H1 (cell line): ENCODE measurements at regions not wholly inside any gene's neighbourhood (a gene's known extent, or its start where the extent isn't known, plus 50 kb on each side); places are given as distances from the start of the nearest gene placed in this dataset.

Experiments
- CTCF ChIA-PET: fragments of 300-600 bp; sonication (Branson Sonifier 250); formaldehyde crosslinking; loops from one replicate; lab custom pipeline; 2021; ENCODE audit not compliant: partially characterized antibody; lab: Charles Lee
- POLR2A ChIA-PET: fragments of 300-600 bp; sonication (Branson Sonifier 250); formaldehyde crosslinking; loops from one replicate; lab custom pipeline; 2021; ENCODE audit warnings: inconsistent platforms; ENCODE audit not compliant: partially characterized antibody; lab: Charles Lee
- DNase-seq, 2 experiments: peaks; one replicate each; pipeline versions ENCODE4 v3.0.0 to v3.0.0-alpha.2; 2010 to 2022; ENCODE audit warnings: low spot score in 2 of 2, low read depth in 1 of 2, mixed read lengths in 1 of 2
- FAIRE-seq: peaks from 2 replicates; lab custom pipeline; 2011; peaks lifted over from hg19 to GRCh38; lab: Jason Lieb, UNC
- H2AFZ ChIP-seq: 2 replicates; pipeline ENCODE4 v1.8.1; 2012; ENCODE audit warnings: low read length, inconsistent platforms
- H2AK5ac ChIP-seq: 2 replicates; pipeline ENCODE4 v1.6.1; 2013; ENCODE audit warnings: low read depth, low read length
- H2BK120ac ChIP-seq: replicated peaks from 2 replicates; pipeline ENCODE3; 2013; ENCODE audit warnings: low read depth, low read length, inconsistent platforms
- H2BK12ac ChIP-seq: 2 replicates; pipeline ENCODE4 v1.6.1; 2013; ENCODE audit warnings: low read depth, low read length
- H2BK15ac ChIP-seq: 2 replicates; pipeline ENCODE4 v1.6.1; 2013; ENCODE audit warnings: low read length
- H2BK20ac ChIP-seq: 2 replicates; pipeline ENCODE4 v1.6.1; 2013; ENCODE audit warnings: low read length
- H2BK5ac ChIP-seq: 2 replicates; pipeline ENCODE4 v1.6.1; 2013; ENCODE audit warnings: low read depth, low read length
- H3K14ac ChIP-seq: 2 replicates; pipeline ENCODE4 v1.6.1; 2013; ENCODE audit warnings: inconsistent platforms; ENCODE audit not compliant: insufficient read length
- H3K18ac ChIP-seq: 2 replicates; pipeline ENCODE4 v1.6.1; 2013; ENCODE audit warnings: low read length; ENCODE audit errors: extremely low read depth
- H3K23ac ChIP-seq: 2 replicates; pipeline ENCODE4 v1.6.1; 2013; ENCODE audit warnings: inconsistent platforms; ENCODE audit not compliant: insufficient read length
- H3K23me2 ChIP-seq: 2 replicates; pipeline ENCODE4 v1.6.1; 2013; ENCODE audit warnings: low read depth, low read length
- H3K27ac ChIP-seq: 2 replicates; pipeline ENCODE4 v1.6.1; 2011; ENCODE audit warnings: low read depth, low read length, inconsistent platforms
- H3K27me3 ChIP-seq, 4 experiments: replicated peaks in 1 of 4; 1 replicate in 1 of 4; 2 replicates in 3 of 4; pipeline versions ENCODE4 v1.6.1 to v1.8.1; 2011 to 2013; ENCODE audit warnings: low read length in 3 of 4, mild to moderate bottlenecking in 3 of 4, inconsistent platforms in 2 of 4, mixed read lengths in 2 of 4, moderate library complexity in 1 of 4; ENCODE audit not compliant: control insufficient read depth in 3 of 4, insufficient read depth in 3 of 4; ENCODE audit errors: extremely low read depth in 1 of 4
- H3K36me3 ChIP-seq, 4 experiments: 2 replicates each; pipeline versions ENCODE4 v1.6.1 to v1.8.1; 2011 to 2013; ENCODE audit warnings: mild to moderate bottlenecking in 4 of 4, low read length in 3 of 4, moderate library complexity in 2 of 4, control low read depth in 1 of 4, inconsistent platforms in 1 of 4; ENCODE audit not compliant: insufficient read depth in 4 of 4, control insufficient read depth in 2 of 4
- H3K4ac ChIP-seq: replicated peaks from 2 replicates; pipeline ENCODE3; 2013; ENCODE audit warnings: low read length, low read depth, mixed read lengths, inconsistent platforms; ENCODE audit not compliant: insufficient read length
- H3K4me1 ChIP-seq, 4 experiments: replicated peaks in 1 of 4; 1 replicate in 1 of 4; 2 replicates in 3 of 4; pipeline versions ENCODE4 v1.6.1 to v1.8.1; 2011 to 2013; ENCODE audit warnings: low read length in 3 of 4, inconsistent platforms in 2 of 4, mixed read lengths in 1 of 4; ENCODE audit not compliant: insufficient read depth in 4 of 4, control insufficient read depth in 3 of 4
- H3K4me2 ChIP-seq, 2 experiments: 2 replicates each; pipeline versions ENCODE4 v1.6.1 to v1.8.1; 2011 to 2013; ENCODE audit warnings: low read depth in 2 of 2, low read length in 2 of 2, control low read depth in 1 of 2, inconsistent platforms in 1 of 2, mild to moderate bottlenecking in 1 of 2; ENCODE audit not compliant: insufficient read depth in 1 of 2
- H3K4me3 ChIP-seq, 4 experiments: fragments of 200-600, 300-600 bp in 1 of 4; sonication (generic), shearing (Covaris generic), sonication (Bioruptor Twin) in 1 of 4; 2 replicates each; pipeline versions ENCODE4 v1.5.1 to v1.8.1; 2011 to 2016; ENCODE audit warnings: low read length in 4 of 4, low read depth in 3 of 4, control low read depth in 2 of 4, inconsistent platforms in 2 of 4, mild to moderate bottlenecking in 2 of 4, mixed read lengths in 1 of 4, moderate library complexity in 1 of 4; ENCODE audit not compliant: insufficient read depth in 2 of 4; ENCODE audit errors: extremely low read depth in 1 of 4
- H3K56ac ChIP-seq: replicated peaks from 2 replicates; pipeline ENCODE3; 2013; ENCODE audit warnings: low read depth, mild to moderate bottlenecking, mixed read lengths, low read length, inconsistent platforms; ENCODE audit not compliant: insufficient read length
- H3K79me1 ChIP-seq: 2 replicates; pipeline ENCODE4 v1.6.1; 2013; ENCODE audit warnings: low read depth, low read length, control low read depth
- H3K79me2 ChIP-seq, 2 experiments: 2 replicates each; pipeline versions ENCODE4 v1.6.1 to v1.8.1; 2012 to 2013; ENCODE audit warnings: low read length in 2 of 2, mild to moderate bottlenecking in 2 of 2, inconsistent platforms in 1 of 2; ENCODE audit not compliant: insufficient read depth in 2 of 2, control insufficient read depth in 1 of 2
- H3K9ac ChIP-seq, 4 experiments: replicated peaks in 1 of 4; 1 replicate in 1 of 4; 2 replicates in 3 of 4; pipeline versions ENCODE4 v1.6.1 to v1.8.1; 2011 to 2013; ENCODE audit warnings: low read depth in 3 of 4, low read length in 3 of 4, control low read depth in 2 of 4, mild to moderate bottlenecking in 2 of 4, moderate library complexity in 2 of 4, inconsistent platforms in 1 of 4; ENCODE audit errors: extremely low read depth in 1 of 4
- H3K9me3 ChIP-seq, 2 experiments: 2 replicates each; pipeline versions ENCODE4 v1.6.1 to v1.8.1; 2012 to 2013; ENCODE audit warnings: mild to moderate bottlenecking in 2 of 2, moderate library complexity in 2 of 2, control low read depth in 1 of 2, inconsistent platforms in 1 of 2, low read depth in 1 of 2, low read length in 1 of 2, mixed read lengths in 1 of 2; ENCODE audit not compliant: insufficient read depth in 2 of 2
- H4K20me1 ChIP-seq, 2 experiments: replicated peaks in 1 of 2; 2 replicates each; pipeline versions ENCODE3 to v1.8.1; 2011 to 2013; ENCODE audit warnings: inconsistent platforms in 2 of 2, low read length in 2 of 2, mild to moderate bottlenecking in 1 of 2; ENCODE audit not compliant: insufficient read depth in 2 of 2, control insufficient read depth in 1 of 2
- H4K5ac ChIP-seq: 2 replicates; pipeline ENCODE4 v1.6.1; 2013; ENCODE audit warnings: low read length, low read depth, mixed read lengths, inconsistent platforms; ENCODE audit not compliant: insufficient read length
- H4K8ac ChIP-seq: 2 replicates; pipeline ENCODE4 v1.8.0; 2013; ENCODE audit warnings: mild to moderate bottlenecking, moderate library complexity, low read length, inconsistent platforms; ENCODE audit not compliant: insufficient read depth; ENCODE audit errors: extremely low read depth
- H4K91ac ChIP-seq: replicated peaks from 2 replicates; pipeline ENCODE3; 2013; ENCODE audit warnings: low read length, mixed read lengths, inconsistent platforms; ENCODE audit not compliant: insufficient read length
- ATF2 ChIP-seq: IDR thresholded peaks from 2 replicates; pipeline ENCODE4 v1.6.1; 2012; ENCODE audit warnings: low read length, inconsistent platforms
- CBX8 ChIP-seq: fragments of 300-800, 300-1000 bp; sonication (generic); IDR thresholded peaks from 2 replicates; pipeline ENCODE4 v1.7.1; 2016; ENCODE audit warnings: low read depth, low read length, borderline replicate concordance
- CEBPB ChIP-seq: IDR thresholded peaks from 2 replicates; pipeline ENCODE4 v1.6.1; 2012; ENCODE audit warnings: low read depth, low read length
- CHD2 ChIP-seq: IDR thresholded peaks from 2 replicates; pipeline ENCODE4 v1.6.1; 2012; ENCODE audit warnings: low read length, improper control_type of control experiment
- E2F6 ChIP-seq: IDR thresholded peaks from 2 replicates; pipeline ENCODE4 v1.6.1; 2012; ENCODE audit warnings: inconsistent platforms
- HDAC2 ChIP-seq, 2 experiments: fragments of 300-600 bp in 1 of 2; sonication (generic) in 1 of 2; IDR thresholded peaks; 2 replicates each; pipeline ENCODE4 v1.6.1; 2011 to 2012; ENCODE audit warnings: low read depth in 2 of 2, low read length in 2 of 2, mild to moderate bottlenecking in 2 of 2, moderate library complexity in 2 of 2, borderline replicate concordance in 1 of 2, inconsistent platforms in 1 of 2
- JUN ChIP-seq: IDR thresholded peaks from 2 replicates; pipeline ENCODE4 v1.6.1; 2011; ENCODE audit warnings: low read depth, mild to moderate bottlenecking, improper control_type of control experiment, low read length
- JUND ChIP-seq: IDR thresholded peaks from 2 replicates; pipeline ENCODE4 v1.6.1; 2011; ENCODE audit warnings: mild to moderate bottlenecking, improper control_type of control experiment, low read length
- POLR2AphosphoS5 ChIP-seq: IDR thresholded peaks from 2 replicates; pipeline ENCODE4 v1.6.1; 2011; ENCODE audit warnings: low read depth, low read length
- SIRT6 ChIP-seq: IDR thresholded peaks from one replicate; pipeline ENCODE4 v1.7.1; 2012; ENCODE audit warnings: low read length, inconsistent platforms
- TBP ChIP-seq: IDR thresholded peaks from 2 replicates; pipeline ENCODE4 v1.6.1; 2011; ENCODE audit warnings: low read depth, low read length, improper control_type of control experiment
- WGBS, 2 experiments: shearing (Covaris generic) in 1 of 2; methylation state at CpG; one replicate each; pipeline versions ENCODE4 v1.1.6 to v1.1.7; 2013 to 2015; ENCODE audit warnings: low lambda C conversion rate in 2 of 2, mixed read lengths in 2 of 2, inconsistent platforms in 1 of 2, low coverage in 1 of 2, missing lambda C conversion rate in 1 of 2; ENCODE audit not compliant: insufficient replicate concordance in 2 of 2, insufficient coverage in 1 of 2, insufficient read length in 1 of 2; ENCODE audit errors: extremely low coverage in 1 of 2, missing lambda C conversion rate in 1 of 2; 5-methylcytosine and 5-hydroxymethylcytosine counted together

- H3K27ac ChIP-seq = no peak overlapping the region
- no peak overlapping the region for H2BK120ac ChIP-seq
- POLR2A ChIA-PET = no interaction called here
- TF ChIP-seq SIRT6 (no peak), HDAC2 (IDR thresholded peaks at IDR 0.05; ENCODE audit: borderline replicate concordance in 1 of 2, low read depth in 2 of 2, low read length in 2 of 2) (no peak), POLR2AphosphoS5 (no peak), CEBPB (no peak), TBP (no peak), JUND (no peak), JUN (no peak), CHD2 (no peak), E2F6 (no peak), CBX8 (no peak), ATF2 (no peak)
Measured at GRCh38 chr3:159860269-159861116, 128.1 kb upstream of the IL12A start.

More at GRCh38 chr3:159860269-159861116, 128.1 kb upstream of the IL12A start:
- Histone ChIP-seq H3K4ac (no peak overlapping the region), H3K4me3 (no peak overlapping the region), H3K18ac (no peak overlapping the region), H3K4me1 (peaks cover 0 to 6% (median 4%) of the 10 kb centered on the region in 4 experiments; a peak in 3 of 7 replicates), H3K14ac (no peak overlapping the region), H3K9me3 (no peaks in the 10 kb centered on the region), H2BK20ac (no peak overlapping the region), H3K27me3 (no peaks in the 10 kb centered on the region), H3K56ac (no peak overlapping the region), H3K36me3 (no peaks in the 10 kb centered on the region), H2BK5ac (no peak overlapping the region), H2BK12ac (no peak overlapping the region), H3K4me2 (no peak overlapping the region), H3K9ac (no peak overlapping the region), H4K8ac (no peak overlapping the region), H4K5ac (no peak overlapping the region), H2AFZ (no peak overlapping the region), H2BK15ac (no peak overlapping the region), H3K79me1 (peaks cover 2% of the 10 kb centered on the region; the same call in 1 of the 2 replicates), H3K23ac (no peak overlapping the region), H3K79me2 (peaks cover 0 to 14% of the 10 kb centered on the region in 2 experiments; a peak in 2 of 4 replicates), H4K91ac (no peak overlapping the region), H2AK5ac (no peak overlapping the region), H4K20me1 (peaks cover 0 to 4% of the 10 kb centered on the region in 2 experiments), H3K23me2 (no peaks in the 10 kb centered on the region)
- WGBS, 2 experiments = 85% methylated on average over 4 of the region's 4 CpGs; no CpG with 5 or more reads in 1 of the 2 experiments
- CTCF ChIA-PET = interaction anchor here (1.2 to 1.7 kb wide), 4 partner anchors 10 to 172 kb away, joined by 3 to 7 read pairs (median 5); no protein-coding TSS in a partner anchor
- DNase-seq (no peak), FAIRE-seq (no peak)
